GM12878 (cell line): ENCODE measurements at regions not wholly inside any gene's neighbourhood (a gene's known extent, or its start where the extent isn't known, plus 50 kb on each side); places are given as distances from the start of the nearest gene placed in this dataset.
A peak's percentile ranks its signal among the peaks of the same experiment; 100 is the strongest.

Source experiments
- ATAC-seq: fragments of 200-7000 bp; cut with Tn5 transposase; 3 replicates; pipeline ENCODE4 v1.9.1; 2020; ENCODE audit warnings: mild to moderate bottlenecking, moderate library complexity
- BruUV-seq: library from RNA; stranded (reverse); fragments of 400-500 nt; replicated peaks from 2 replicates; lab custom pipeline; 2021; lab: Mats Ljungman, UMichigan
- CTCF ChIA-PET: fragments of 300-600 bp; sonication (Branson Sonifier 250); formaldehyde crosslinking; extraction: SDS; loops from one replicate; lab custom pipeline; 2021; ENCODE audit warnings: inconsistent platforms; lab: Yijun Ruan, JAX
- POLR2A ChIA-PET: fragments of 350-600 bp; formaldehyde crosslinking; extraction: SDS; loops from one replicate; lab custom pipeline; 2021; ENCODE audit warnings: inconsistent platforms; lab: Charles Lee
- RAD21 ChIA-PET: fragments of 300-600 bp; sonication (Branson Sonifier 250); formaldehyde crosslinking; loops from one replicate; lab custom pipeline; 2023; ENCODE audit warnings: antibody characterized with exemption; ENCODE audit not compliant: unreplicated experiment; lab: Charles Lee
- SMC1A ChIA-PET: fragments of 300-600 bp; sonication (Branson Sonifier 250); formaldehyde crosslinking; loops from one replicate; lab custom pipeline; 2023; ENCODE audit not compliant: unreplicated experiment, uncharacterized antibody; lab: Charles Lee
- DNase-seq: peaks from one replicate; pipeline ENCODE4 v3.0.0-alpha.2; 2011; ENCODE audit warnings: low read depth, low spot score
- FAIRE-seq: peaks from 3 replicates; lab custom pipeline; 2011; peaks lifted over from hg19 to GRCh38; lab: Jason Lieb, UNC
- H2AFZ ChIP-seq: 2 replicates; pipeline ENCODE4 v1.6.0; 2011; ENCODE audit warnings: low read depth, low read length, control low read depth; ENCODE audit not compliant: control insufficient read depth
- H3K27ac ChIP-seq: 2 replicates; pipeline ENCODE4 v1.5.1; 2011; ENCODE audit warnings: control low read depth; ENCODE audit not compliant: control insufficient read depth, insufficient read depth
- H3K27me3 ChIP-seq, 2 experiments: replicated peaks in 1 of 2; 2 replicates each; pipeline versions ENCODE4 v1.6.0 to v1.6.1; 2011; ENCODE audit warnings: low read length in 1 of 2; ENCODE audit not compliant: control insufficient read depth in 2 of 2, insufficient read depth in 2 of 2
- H3K36me3 ChIP-seq, 2 experiments: 2 replicates each; pipeline ENCODE4 v1.5.1; 2011; ENCODE audit warnings: low read length in 1 of 2; ENCODE audit not compliant: control insufficient read depth in 2 of 2, insufficient read depth in 2 of 2
- H3K4me1 ChIP-seq: 2 replicates; pipeline ENCODE4 v1.6.1; 2011; ENCODE audit warnings: mild to moderate bottlenecking, low read length, moderate library complexity, mixed read lengths; ENCODE audit not compliant: control insufficient read depth, insufficient read depth
- H3K4me2 ChIP-seq: 2 replicates; pipeline ENCODE4 v1.6.0; 2011; ENCODE audit warnings: control low read depth; ENCODE audit not compliant: control insufficient read depth, insufficient read depth
- H3K4me3 ChIP-seq: fragments of 200-600 bp; sonication (generic); 2 replicates; pipeline ENCODE4 v1.5.1; 2016
- H3K79me2 ChIP-seq: 2 replicates; pipeline ENCODE4 v1.6.0; 2011; ENCODE audit warnings: low read length; ENCODE audit not compliant: control insufficient read depth, insufficient read depth
- H3K9ac ChIP-seq: 2 replicates; pipeline ENCODE4 v1.8.0; 2011; ENCODE audit warnings: low read length, control low read depth, mixed read lengths; ENCODE audit not compliant: control insufficient read depth, insufficient read depth
- H3K9me3 ChIP-seq: replicated peaks from 3 replicates; pipeline ENCODE4 v1.5.1; 2011; ENCODE audit warnings: mild to moderate bottlenecking, low read length; ENCODE audit not compliant: control insufficient read depth, insufficient read depth
- H4K20me1 ChIP-seq: 2 replicates; pipeline ENCODE4 v1.6.0; 2011; ENCODE audit not compliant: control insufficient read depth, insufficient read depth
- ATF3 ChIP-seq: IDR thresholded peaks from 2 replicates; pipeline ENCODE4 v1.6.1; 2011; ENCODE audit warnings: low read depth, mild to moderate bottlenecking, low read length, moderate library complexity, borderline replicate concordance; ENCODE audit errors: extremely low read depth
- FOS ChIP-seq: IDR thresholded peaks from 3 replicates; pipeline ENCODE4 v1.6.1; 2011; ENCODE audit warnings: borderline replicate concordance; ENCODE audit not compliant: insufficient read length; ENCODE audit errors: extremely low read depth
- HCFC1 ChIP-seq: fragments of 150-350 bp; IDR thresholded peaks from 2 replicates; pipeline ENCODE4 v1.6.1; 2014; ENCODE audit warnings: low read length
- IKZF1 ChIP-seq: fragments of 450-650 bp; conservative IDR thresholded peaks from 2 replicates; pipeline ENCODE4 v1.6.1; 2017; ENCODE audit warnings: antibody characterized with exemption, mild to moderate bottlenecking
- LARP7 ChIP-seq: fragments of 450-650 bp; IDR thresholded peaks from 2 replicates; pipeline ENCODE4 v1.6.1; 2017; ENCODE audit warnings: mild to moderate bottlenecking
- MAX ChIP-seq: IDR thresholded peaks from 2 replicates; pipeline ENCODE4 v1.6.1; 2012; ENCODE audit warnings: low read depth, low read length, improper control_type of control experiment
- MEF2A ChIP-seq: IDR thresholded peaks from 2 replicates; pipeline ENCODE4 v1.6.1; 2011; ENCODE audit warnings: low read depth, mild to moderate bottlenecking, low read length, moderate library complexity; ENCODE audit not compliant: insufficient read depth
- MLLT1 ChIP-seq: fragments of 450-650 bp; IDR thresholded peaks from 2 replicates; pipeline ENCODE4 v1.6.1; 2016; ENCODE audit warnings: mild to moderate bottlenecking
- MYC ChIP-seq: IDR thresholded peaks from 2 replicates; pipeline ENCODE4 v1.6.1; 2011; ENCODE audit warnings: mild to moderate bottlenecking, low read length, moderate library complexity, inconsistent platforms; ENCODE audit not compliant: insufficient read depth, insufficient replicate concordance, insufficient read length, severe bottlenecking
- POLR2A ChIP-seq: IDR thresholded peaks from 2 replicates; pipeline ENCODE4 v1.6.1; 2011; ENCODE audit warnings: low read depth, mild to moderate bottlenecking, low read length
- RUNX3 ChIP-seq: IDR thresholded peaks from 2 replicates; pipeline ENCODE4 v1.6.1; 2012; ENCODE audit warnings: low read length, inconsistent platforms
- SMAD1 ChIP-seq: fragments of 450-650 bp; IDR thresholded peaks from 2 replicates; pipeline ENCODE4 v1.6.1; 2018; ENCODE audit warnings: mild to moderate bottlenecking, low read depth; ENCODE audit not compliant: partially characterized antibody
- SMAD5 ChIP-seq: IDR thresholded peaks from 2 replicates; pipeline ENCODE4 v1.6.1; 2016; ENCODE audit warnings: antibody characterized with exemption, low read depth
- SPI1 ChIP-seq: IDR thresholded peaks from 2 replicates; pipeline ENCODE4 v1.6.1; 2011; ENCODE audit warnings: low read depth, mild to moderate bottlenecking, low read length, moderate library complexity, borderline replicate concordance; ENCODE audit not compliant: insufficient read depth
- TBL1XR1 ChIP-seq: IDR thresholded peaks from 2 replicates; pipeline ENCODE4 v1.6.1; 2012; ENCODE audit warnings: low read depth, low read length, improper control_type of control experiment
- USF1 ChIP-seq: IDR thresholded peaks from 2 replicates; pipeline ENCODE4 v1.6.1; 2011; ENCODE audit warnings: borderline replicate concordance, low read depth, mild to moderate bottlenecking, moderate library complexity, mixed read lengths, low read length; ENCODE audit not compliant: insufficient read depth; ENCODE audit errors: extremely low read length
- USF2 ChIP-seq: IDR thresholded peaks from 2 replicates; pipeline ENCODE4 v1.6.1; 2011; ENCODE audit warnings: low read depth, low read length, improper control_type of control experiment, borderline replicate concordance
- ZBTB33 ChIP-seq: fragments of 450-650 bp; IDR thresholded peaks from 2 replicates; pipeline ENCODE4 v1.6.1; 2017; ENCODE audit warnings: mild to moderate bottlenecking
- ZNF217 ChIP-seq: fragments of 450-650 bp; IDR thresholded peaks from 2 replicates; pipeline ENCODE4 v1.6.1; 2017; ENCODE audit warnings: antibody characterized with exemption, mild to moderate bottlenecking
- ZNF24 ChIP-seq: fragments of 450-650 bp; IDR thresholded peaks from 2 replicates; pipeline ENCODE4 v1.6.1; 2017; ENCODE audit warnings: antibody characterized with exemption, mild to moderate bottlenecking
- ZNF274 ChIP-seq: IDR thresholded peaks from one replicate; pipeline ENCODE4 v1.8.0; 2011; ENCODE audit not compliant: insufficient read length, insufficient read depth
- WGBS: methylation state at CpG from one replicate; pipeline ENCODE4 v1.1.6; 2016; ENCODE audit warnings: low lambda C conversion rate; ENCODE audit not compliant: insufficient replicate concordance, insufficient coverage; ENCODE audit errors: missing lambda C conversion rate; 5-methylcytosine and 5-hydroxymethylcytosine counted together
- in situ Hi-C: fragments of 300-500 bp; cut with MboI; formaldehyde crosslinking; loops from 9 replicates; pipeline ENCODE4 v1.14.3; 2018; ENCODE audit warnings: mixed read lengths
- intact Hi-C: fragments of 100-400 bp; cut with micrococcal nuclease; formaldehyde crosslinking; loops from one replicate; pipeline ENCODE4 v1.14.2; 2022; ENCODE audit not compliant: unreplicated experiment

- DNase-seq: peak; percentile 56
- no peaks in the 10 kb centered on the region for H3K36me3 ChIP-seq
- FAIRE-seq: no peak
- no TSS peak for BruUV-seq
- ChIA-PET SMC1A (interaction anchor here (1.4 kb wide), 1 partner anchor 11 kb away, joined by 3 read pairs; no protein-coding TSS in a partner anchor), RAD21 (no interaction called here), POLR2A (no interaction called here), CTCF (interaction anchor here (1.1 kb wide), 1 partner anchor 15 kb away, joined by 3 read pairs; no protein-coding TSS in a partner anchor)
- no peaks in the 10 kb centered on the region; the same call in 2 of the 3 replicates for H3K9me3 ChIP-seq
- in situ Hi-C loops: no loop called here
- no peak overlapping the region for H3K9ac ChIP-seq
- intact Hi-C loops: no loop called here
- ATAC-seq: peak; percentile 77
- no peak overlapping the region for H3K27ac ChIP-seq
- H3K79me2 ChIP-seq: no peaks in the 10 kb centered on the region
- H3K27me3 ChIP-seq: no peaks in the 10 kb centered on the region
- H2AFZ ChIP-seq: peak overlapping the region; percentile 61
- WGBS: 0% methylated on average over 2 of the region's 2 CpGs
- peak overlapping the region; percentile 32; the same call in 1 of the 2 replicates for H3K4me3 ChIP-seq
- no peaks in the 10 kb centered on the region for H4K20me1 ChIP-seq
- no peaks in the 10 kb centered on the region for H3K4me1 ChIP-seq
- peak overlapping the region; percentile 46 for H3K4me2 ChIP-seq
- TF ChIP-seq TBL1XR1 (no peak), LARP7 (no peak), FOS (no peak), SPI1 (peak; percentile 77; the same call in 1 of the 2 replicates), USF2 (no peak), ZNF217 (no peak), MAX (no peak), ZBTB33 (no peak), MEF2A (no peak), MLLT1 (no peak), ZNF274 (no peak), IKZF1 (peak; percentile 29; the same call in 1 of the 2 replicates), POLR2A (no peak), SMAD1 (no peak), USF1 (no peak), RUNX3 (peak; percentile 32; the same call in 1 of the 2 replicates), ZNF24 (no peak), MYC (no peak), HCFC1 (no peak), SMAD5 (no peak), ATF3 (no peak)
These were observed 72.4 kb upstream of the NTRK2 start for GRCh38 chr9:84597131-84597530.
